DOHH2 (cell line): ENCODE measurements at regions not wholly inside any gene's neighbourhood (a gene's known extent, or its start where the extent isn't known, plus 50 kb on each side); places are given as distances from the start of the nearest gene placed in this dataset.

Source experiments
- H3F3A ChIP-seq: fragments of 200-600 bp; sonication (generic), shearing (Covaris generic); 2 replicates; pipeline ENCODE4 v1.6.0; 2016; ENCODE audit warnings: antibody characterized with exemption, mild to moderate bottlenecking; ENCODE audit not compliant: control insufficient read depth, insufficient read depth
- H3K27ac ChIP-seq: fragments of 200-600 bp; sonication (generic); 2 replicates; pipeline ENCODE4 v1.5.1; 2014; ENCODE audit warnings: low read depth, mild to moderate bottlenecking, low read length, moderate library complexity
- H3K27me3 ChIP-seq: fragments of 200-600 bp; sonication (generic); 2 replicates; pipeline ENCODE4 v1.6.1; 2014; ENCODE audit warnings: mild to moderate bottlenecking, low read length, mixed read lengths; ENCODE audit not compliant: control insufficient read depth
- H3K36me3 ChIP-seq: fragments of 200-600 bp; sonication (generic); 2 replicates; pipeline ENCODE4 v1.6.1; 2014; ENCODE audit warnings: mild to moderate bottlenecking, low read length, moderate library complexity, mixed read lengths; ENCODE audit not compliant: control insufficient read depth
- H3K4me1 ChIP-seq: fragments of 200-600 bp; sonication (generic); 2 replicates; pipeline ENCODE4 v1.6.1; 2014; ENCODE audit warnings: mild to moderate bottlenecking, low read length, mixed read lengths; ENCODE audit not compliant: control insufficient read depth
- H3K4me2 ChIP-seq: fragments of 200-600 bp; sonication (generic); 2 replicates; pipeline ENCODE4 v1.6.0; 2014; ENCODE audit warnings: mild to moderate bottlenecking, low read length, moderate library complexity
- H3K4me3 ChIP-seq: fragments of 200-600 bp; sonication (generic); 2 replicates; pipeline ENCODE4 v1.5.1; 2014; ENCODE audit warnings: mild to moderate bottlenecking, low read length, mixed read lengths
- H3K79me2 ChIP-seq: fragments of 200-600 bp; sonication (generic); 2 replicates; pipeline ENCODE4 v1.6.1; 2014; ENCODE audit warnings: mild to moderate bottlenecking, low read length, mixed read lengths; ENCODE audit not compliant: control insufficient read depth
- H3K9me2 ChIP-seq: fragments of 200-600 bp; sonication (generic); replicated peaks from 2 replicates; pipeline ENCODE4 v1.6.1; 2014; ENCODE audit warnings: mild to moderate bottlenecking, low read length, mixed read lengths; ENCODE audit not compliant: control insufficient read depth
- H3K9me3 ChIP-seq: fragments of 200-600 bp; sonication (generic); 2 replicates; pipeline ENCODE4 v1.6.1; 2014; ENCODE audit warnings: antibody characterized with exemption, low read length, mixed read lengths; ENCODE audit not compliant: control insufficient read depth, insufficient read depth
- H4K20me1 ChIP-seq: fragments of 200-600 bp; sonication (generic); 2 replicates; pipeline ENCODE4 v1.6.0; 2014; ENCODE audit warnings: low read depth, mild to moderate bottlenecking, antibody characterized with exemption, low read length, moderate library complexity; ENCODE audit not compliant: control insufficient read depth, insufficient read depth
- CTCF ChIP-seq: fragments of 200-600 bp; sonication (generic); IDR thresholded peaks from one replicate; pipeline ENCODE4 v1.5.1; 2014; ENCODE audit warnings: antibody characterized with exemption, mild to moderate bottlenecking, low read depth, low read length; ENCODE audit not compliant: poor library complexity, severe bottlenecking
- EZH2phosphoT487 ChIP-seq: fragments of 200-600 bp; sonication (generic); IDR thresholded peaks from 2 replicates; pipeline ENCODE4 v1.6.1; 2017; ENCODE audit warnings: borderline replicate concordance, mild to moderate bottlenecking, antibody characterized with exemption, low read length, moderate library complexity, mixed read lengths

GRCh38 chr10:78555128-78555527 lies 513.6 kb upstream of the ZMIZ1 start:
- Histone ChIP-seq H4K20me1 (no peaks in the 10 kb centered on the region), H3K4me2 (no peak overlapping the region), H3K27me3 (no peaks in the 10 kb centered on the region), H3K4me3 (no peak overlapping the region), H3K36me3 (no peaks in the 10 kb centered on the region), H3K9me2 (no peaks in the 10 kb centered on the region), H3K9me3 (no peaks in the 10 kb centered on the region), H3F3A (no peaks in the 10 kb centered on the region), H3K4me1 (no peaks in the 10 kb centered on the region), H3K79me2 (no peaks in the 10 kb centered on the region), H3K27ac (no peak overlapping the region)
- TF ChIP-seq CTCF (no peak), EZH2phosphoT487 (no peak)

- Histone ChIP-seq H3K36me3 (no peaks in the 10 kb centered on the region), H3K27ac (no peak overlapping the region), H3K4me1 (no peaks in the 10 kb centered on the region), H3K9me2 (no peaks in the 10 kb centered on the region), H3K27me3 (no peaks in the 10 kb centered on the region), H3K4me3 (no peak overlapping the region), H3K9me3 (no peaks in the 10 kb centered on the region), H3K79me2 (no peaks in the 10 kb centered on the region), H4K20me1 (no peaks in the 10 kb centered on the region), H3F3A (no peaks in the 10 kb centered on the region), H3K4me2 (no peak overlapping the region)
- TF ChIP-seq CTCF, result no peak
Observed at GRCh38 chr10:78556705-78557432, 511.9 kb upstream of the ZMIZ1 start.

GRCh38 chr10:78557433-78557925 lies 511.3 kb upstream of the ZMIZ1 start:
- H3K9me3 ChIP-seq, result no peaks in the 10 kb centered on the region
- no peaks in the 10 kb centered on the region for H3K4me1 ChIP-seq
- no peaks in the 10 kb centered on the region for H3K9me2 ChIP-seq
- H4K20me1 ChIP-seq, result no peaks in the 10 kb centered on the region
- H3K4me3 ChIP-seq, result no peak overlapping the region
- no peaks in the 10 kb centered on the region for H3K27me3 ChIP-seq
- H3F3A ChIP-seq, result no peaks in the 10 kb centered on the region
- no peak for TF ChIP-seq CTCF
- no peak for TF ChIP-seq EZH2phosphoT487
- no peak overlapping the region for H3K4me2 ChIP-seq
- no peak overlapping the region for H3K27ac ChIP-seq
- no peaks in the 10 kb centered on the region for H3K79me2 ChIP-seq
- H3K36me3 ChIP-seq, result no peaks in the 10 kb centered on the region
